GM13976 (cell line): ENCODE measurements at regions not wholly inside any gene's neighbourhood (a gene's known extent, or its start where the extent isn't known, plus 50 kb on each side); places are given as distances from the start of the nearest gene placed in this dataset.

Source experiments
- DNase-seq: peaks from one replicate; pipeline ENCODE4 v3.0.0; 2012; ENCODE audit warnings: low spot score
- in situ Hi-C: fragments of 300-500 bp; cut with MboI; formaldehyde crosslinking; loops from one replicate; pipeline ENCODE4 v1.12.0; 2022; ENCODE audit warnings: low sequenced_read_pairs, mixed read lengths, inconsistent platforms; ENCODE audit not compliant: unreplicated experiment
- TF ChIP-seq, protein P1 (sequence below): IDR thresholded peaks from 2 replicates; pipeline ENCODE4 v1.5.1; 2012; ENCODE audit warnings: borderline replicate concordance, mild to moderate bottlenecking; ENCODE audit not compliant: insufficient read depth; ENCODE audit errors: extremely low read depth, missing control alignments, control extremely low read depth

DNA sequence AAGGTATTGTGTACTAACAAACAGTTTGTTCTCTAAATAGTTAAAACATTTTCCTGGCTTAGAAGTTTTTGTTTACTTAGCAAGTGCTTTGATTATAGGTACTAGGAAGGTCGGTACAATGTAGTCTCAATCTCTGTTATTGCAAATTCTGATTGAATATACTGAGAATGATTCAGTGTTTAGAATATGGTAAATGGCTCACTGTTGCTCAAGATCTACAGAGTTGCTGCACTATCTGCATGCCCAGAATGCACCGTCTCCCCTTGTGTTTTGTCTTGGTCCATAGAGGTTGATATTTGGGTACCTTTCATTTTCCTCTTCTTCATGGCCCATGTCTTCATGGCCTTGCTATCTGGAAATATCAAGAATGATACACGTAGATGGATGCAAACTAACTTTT, 99.6 kb downstream of the KLF6 start:
- DNase-seq: no peak
- TF ChIP-seq, protein P1, sequence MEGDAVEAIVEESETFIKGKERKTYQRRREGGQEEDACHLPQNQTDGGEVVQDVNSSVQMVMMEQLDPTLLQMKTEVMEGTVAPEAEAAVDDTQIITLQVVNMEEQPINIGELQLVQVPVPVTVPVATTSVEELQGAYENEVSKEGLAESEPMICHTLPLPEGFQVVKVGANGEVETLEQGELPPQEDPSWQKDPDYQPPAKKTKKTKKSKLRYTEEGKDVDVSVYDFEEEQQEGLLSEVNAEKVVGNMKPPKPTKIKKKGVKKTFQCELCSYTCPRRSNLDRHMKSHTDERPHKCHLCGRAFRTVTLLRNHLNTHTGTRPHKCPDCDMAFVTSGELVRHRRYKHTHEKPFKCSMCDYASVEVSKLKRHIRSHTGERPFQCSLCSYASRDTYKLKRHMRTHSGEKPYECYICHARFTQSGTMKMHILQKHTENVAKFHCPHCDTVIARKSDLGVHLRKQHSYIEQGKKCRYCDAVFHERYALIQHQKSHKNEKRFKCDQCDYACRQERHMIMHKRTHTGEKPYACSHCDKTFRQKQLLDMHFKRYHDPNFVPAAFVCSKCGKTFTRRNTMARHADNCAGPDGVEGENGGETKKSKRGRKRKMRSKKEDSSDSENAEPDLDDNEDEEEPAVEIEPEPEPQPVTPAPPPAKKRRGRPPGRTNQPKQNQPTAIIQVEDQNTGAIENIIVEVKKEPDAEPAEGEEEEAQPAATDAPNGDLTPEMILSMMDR: no peak
- in situ Hi-C loops: no loop called here

DNA sequence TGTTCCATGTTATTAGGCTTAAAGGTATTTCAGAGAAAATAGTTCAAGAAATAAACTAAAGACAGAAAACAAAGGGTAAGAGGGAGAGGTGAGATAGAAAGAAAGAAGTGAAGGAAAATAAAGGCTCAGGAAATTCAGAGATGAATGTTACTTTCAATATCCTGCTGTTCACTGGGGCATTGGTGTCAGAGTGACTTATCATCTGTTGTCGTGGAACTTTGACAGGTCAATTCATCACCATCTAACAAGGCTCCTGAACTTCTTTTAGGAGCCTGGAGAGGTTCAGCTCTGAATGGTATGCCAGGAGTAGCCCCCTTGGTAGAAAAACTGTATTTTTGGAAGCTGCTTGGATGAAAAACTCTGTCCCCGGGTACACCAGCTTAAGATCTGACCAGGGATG, 100.1 kb downstream of the KLF6 start:
- in situ Hi-C loops: no loop called here
- DNase-seq: no peak
- TF ChIP-seq, protein P1: no peak

DNA sequence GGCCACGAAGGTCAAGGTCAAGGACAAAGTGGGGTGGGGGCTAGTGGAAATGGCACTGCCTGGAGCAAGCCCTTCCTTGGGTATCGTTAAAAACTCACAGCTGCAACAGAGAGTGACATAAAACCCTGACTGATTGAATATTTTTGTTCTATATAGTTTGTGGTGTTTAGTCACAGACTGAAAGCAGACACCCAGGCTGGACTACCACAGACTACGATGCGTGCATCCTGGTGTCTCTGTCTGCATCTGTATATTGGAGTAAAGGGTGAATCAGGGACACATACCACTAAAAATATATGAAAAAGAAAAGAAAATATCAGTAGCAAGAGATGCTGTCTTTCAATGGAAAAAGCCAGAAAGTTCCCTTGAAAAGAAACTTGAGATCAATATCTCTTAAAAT, 101.4 kb downstream of the KLF6 start:
- DNase-seq: no peak
- TF ChIP-seq, protein P1: no peak

DNA sequence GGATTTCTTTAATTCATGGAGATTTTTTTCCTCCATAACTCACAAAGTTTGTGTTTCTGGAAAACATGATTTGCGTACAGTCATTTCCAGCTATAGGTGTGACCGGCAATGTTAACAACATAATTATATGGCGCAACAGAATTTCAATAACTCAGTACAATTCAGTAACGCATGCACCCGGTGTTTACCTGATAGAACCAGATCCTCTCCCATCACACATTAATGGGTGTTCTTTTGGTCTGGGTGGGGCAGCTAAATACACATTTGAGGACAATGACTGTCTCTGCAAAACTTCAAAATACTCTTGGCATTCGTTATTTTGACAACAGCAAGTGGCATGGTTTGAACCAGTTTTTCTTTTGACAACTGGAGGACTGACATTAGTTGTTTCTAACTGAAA, 102.3 kb downstream of the KLF6 start:
- DNase-seq: no peak
- in situ Hi-C loops: no loop called here
- TF ChIP-seq, protein P1: no peak

More for the DNA sequence above, 101.4 kb downstream of the KLF6 start:
- in situ Hi-C loops: no loop called here

DNA sequence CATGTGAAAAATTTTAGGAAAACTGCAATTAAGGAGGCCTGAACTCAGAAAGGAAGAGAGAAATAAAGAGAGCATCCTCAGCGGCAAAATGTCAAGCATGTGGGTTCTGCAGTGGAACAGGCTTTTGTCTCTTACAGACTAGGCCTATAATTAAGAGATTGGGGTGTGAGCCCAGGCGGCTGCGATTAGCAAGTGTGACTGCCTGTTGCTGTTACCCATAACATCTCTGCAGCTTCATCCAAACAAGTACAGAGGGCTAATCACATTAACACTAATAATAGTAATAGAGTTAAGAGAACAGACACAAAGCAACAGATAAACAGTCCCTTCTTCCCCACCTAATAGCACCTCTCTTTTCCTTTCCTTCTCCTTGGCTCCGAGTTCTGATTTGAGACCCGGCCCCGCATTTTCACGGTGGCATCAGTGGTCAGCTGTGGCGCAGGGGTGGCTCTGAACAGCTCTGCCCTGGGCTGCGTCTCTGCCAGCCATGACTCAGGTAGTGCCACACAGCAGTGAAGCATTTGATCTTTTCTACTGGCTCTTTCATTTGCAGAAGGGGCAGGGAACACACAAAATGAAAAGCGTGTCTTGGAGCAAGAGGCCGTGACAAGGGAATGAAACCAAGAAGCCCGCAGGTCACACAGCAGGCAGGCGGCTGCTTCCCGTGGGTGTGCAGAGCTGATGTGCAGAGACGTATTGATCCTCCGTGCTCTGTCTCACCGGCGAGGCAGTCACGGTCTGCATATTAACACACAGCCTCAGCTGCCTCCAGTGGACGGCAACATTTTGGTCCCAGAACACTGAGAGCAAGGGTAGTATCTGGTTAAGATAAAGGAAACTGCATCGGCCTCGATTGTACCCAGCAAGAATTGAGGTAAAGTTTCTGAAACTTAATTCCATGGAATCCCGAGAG, 103.1 kb downstream of the KLF6 start:
- in situ Hi-C loops: no loop called here
- DNase-seq: no peak
- TF ChIP-seq, protein P1: no peak

DNA sequence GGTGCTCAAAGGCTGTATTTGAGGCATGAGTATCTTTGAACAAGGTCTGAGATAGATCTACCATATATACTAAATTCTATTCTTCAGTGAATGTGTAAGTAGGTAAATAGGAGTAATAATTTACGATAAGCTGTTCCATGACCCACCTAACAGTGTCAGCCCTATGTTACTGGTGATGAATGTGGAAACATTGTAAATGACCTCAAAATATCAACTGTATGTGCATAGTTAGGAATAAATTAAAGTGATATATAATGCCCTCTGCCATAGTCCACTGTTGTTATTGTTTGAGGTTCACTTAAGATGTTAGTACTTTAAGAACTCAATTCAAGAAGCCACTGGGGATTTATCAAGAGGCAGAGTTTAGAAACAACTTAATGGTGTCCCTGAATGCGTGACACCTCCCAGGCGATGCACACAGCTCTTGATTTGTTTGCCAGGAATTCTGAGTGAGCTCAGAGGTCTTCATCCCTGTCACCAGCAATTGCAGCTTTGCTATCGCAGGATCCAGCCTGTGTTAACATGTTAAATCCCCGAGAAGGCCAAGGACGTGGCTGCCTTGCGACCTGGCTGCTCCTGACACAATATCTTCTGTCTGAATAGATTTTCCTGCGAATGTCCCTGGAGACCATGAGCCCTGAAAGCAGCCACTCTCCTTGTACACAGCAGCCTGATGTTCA, 104.9 kb downstream of the KLF6 start:
- DNase-seq: no peak
- in situ Hi-C loops: no loop called here
- TF ChIP-seq, protein P1: no peak
